GM12865 (cell line): ENCODE measurements at regions not wholly inside any gene's neighbourhood (a gene's known extent, or its start where the extent isn't known, plus 50 kb on each side); places are given as distances from the start of the nearest gene placed in this dataset.
"Not testable (repeated sequence)": the region's sequence is repeated elsewhere in the genome, so short reads cannot be mapped to it uniquely, and the experiment has no call there.

Experiments
- DNase-seq: peaks from one replicate; pipeline ENCODE4 v3.0.0; 2010; ENCODE audit warnings: low read depth
- H3K4me3 ChIP-seq: 2 replicates; pipeline ENCODE4 v1.5.1; 2011; ENCODE audit warnings: mild to moderate bottlenecking, low read depth, low read length, control low read depth
- CTCF ChIP-seq: IDR thresholded peaks from 2 replicates; pipeline ENCODE4 v1.5.1; 2011; ENCODE audit warnings: low read length, control low read depth, low read depth, inconsistent platforms; ENCODE audit not compliant: insufficient read depth; ENCODE audit errors: missing control alignments

- no peak overlapping the region for H3K4me3 ChIP-seq
- DNase-seq, result no peak
- TF ChIP-seq CTCF, result no peak
Observed at GRCh38 chr1:47532921-47533792, 95.3 kb downstream of the FOXD2 start.

DNA sequence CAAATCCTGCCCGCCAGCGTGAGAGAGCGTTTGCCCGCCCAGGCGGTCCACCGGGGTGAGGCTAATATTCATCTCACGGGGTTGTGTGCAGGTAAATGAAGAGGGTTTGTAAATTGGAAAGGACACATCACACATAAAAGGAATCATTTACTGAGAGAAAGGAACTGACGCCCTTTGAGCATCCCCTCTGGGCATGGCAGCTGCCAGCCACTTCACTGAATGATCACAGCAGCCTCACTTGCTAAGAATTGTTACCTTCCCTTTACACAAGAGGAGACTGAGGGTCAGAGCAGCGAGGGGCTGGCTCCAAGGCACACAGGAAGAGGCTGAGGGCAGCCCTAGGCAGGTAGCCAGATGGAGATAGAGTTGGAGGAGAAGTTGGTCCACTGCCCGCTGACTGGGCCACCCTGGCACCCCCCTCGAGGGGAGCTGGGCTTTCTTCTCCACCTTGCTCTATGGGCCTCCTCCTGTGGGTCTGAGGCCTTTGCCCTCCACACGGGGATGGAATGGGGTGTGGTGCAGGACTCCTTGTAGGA is 96.0 kb downstream of the FOXD2 start:
- TF ChIP-seq CTCF, result no peak
- no peak for DNase-seq
- no peak overlapping the region for H3K4me3 ChIP-seq

- no peak for TF ChIP-seq CTCF
- DNase-seq, result no peak
- H3K4me3 ChIP-seq, result no peak overlapping the region
Observed at GRCh38 chr1:47534436-47534835, 96.6 kb downstream of the FOXD2 start.

GRCh38 chr1:47536646-47537118 is 98.8 kb downstream of the FOXD2 start:
- no peak for TF ChIP-seq CTCF
- DNase-seq, result no peak
- H3K4me3 ChIP-seq, result no peak overlapping the region

DNA sequence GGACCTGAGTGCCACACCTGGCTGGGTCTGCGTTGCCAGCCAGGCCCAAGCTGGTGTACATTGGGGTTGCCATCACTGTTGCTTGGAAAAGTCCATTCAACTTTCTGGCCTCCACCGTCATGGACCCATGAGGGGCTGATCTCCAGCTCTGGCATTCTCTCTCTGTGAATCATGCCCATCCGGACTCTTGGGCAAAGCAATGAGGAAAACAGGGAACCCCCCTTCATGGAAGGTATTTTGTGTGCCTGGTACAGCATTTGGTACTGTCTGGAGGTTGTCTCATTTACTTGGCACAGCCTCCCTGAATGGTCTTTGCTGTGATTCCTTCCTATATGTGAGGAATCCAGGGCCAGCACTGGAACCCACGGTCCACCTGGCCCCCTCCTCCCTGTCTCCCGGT is 99.4 kb downstream of the FOXD2 start:
- no peak for TF ChIP-seq CTCF
- no peak for DNase-seq
- no peak overlapping the region for H3K4me3 ChIP-seq

DNA sequence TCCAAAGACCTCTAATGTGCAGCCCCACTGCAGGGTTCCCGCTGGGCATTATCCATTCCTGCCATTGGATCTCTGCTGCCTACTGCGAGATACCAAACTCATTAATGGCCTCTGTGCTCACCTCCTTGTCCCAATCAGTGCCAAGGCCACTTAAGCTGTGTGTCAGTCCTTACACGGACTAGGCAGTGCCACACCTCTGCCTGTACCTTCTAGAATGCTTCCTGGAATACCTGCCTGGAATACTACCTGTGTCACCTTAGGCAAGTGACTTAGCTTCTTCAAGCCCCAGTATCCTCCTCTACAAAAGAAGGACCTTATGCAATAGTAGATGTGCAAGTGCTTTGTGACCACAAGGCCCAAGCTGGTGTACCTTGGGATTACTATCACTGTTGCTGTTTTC is 100.1 kb downstream of the FOXD2 start:
- no peak overlapping the region for H3K4me3 ChIP-seq
- DNase-seq, result no peak
- TF ChIP-seq CTCF, result no peak

- not testable (repeated sequence) for DNase-seq, H3K4me3 ChIP-seq
Observed at GRCh38 chr1:47538530-47538929, 100.7 kb downstream of the FOXD2 start.

DNA sequence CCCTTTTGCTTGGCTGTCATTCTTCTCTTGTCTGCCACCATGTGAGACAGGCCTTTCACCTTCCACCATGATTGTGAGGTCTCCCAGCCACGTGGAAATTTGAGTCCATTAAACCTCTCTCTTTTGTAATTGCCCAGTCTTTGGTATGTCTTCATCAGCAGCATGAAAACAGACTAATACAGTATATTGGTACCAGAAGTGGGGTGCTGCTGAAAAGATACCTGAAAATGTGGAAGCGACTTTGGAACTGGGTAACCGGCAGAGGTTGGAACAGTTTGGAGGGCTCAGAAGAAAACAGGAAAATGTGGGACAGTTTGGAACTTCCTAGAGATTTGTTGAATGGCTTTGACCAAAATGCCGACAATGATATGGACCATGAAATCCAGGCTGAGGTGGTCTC is 103.9 kb downstream of the FOXD2 start:
- not testable (repeated sequence) for H3K4me3 ChIP-seq, DNase-seq

- not testable (repeated sequence) for H3K4me3 ChIP-seq, DNase-seq
Observed at GRCh38 chr1:47543089-47543488, 105.2 kb downstream of the FOXD2 start.
